Hypothalamus (tissue), 51 donors: ENCODE measurements at regions not wholly inside any gene's neighbourhood (a gene's known extent, or its start where the extent isn't known, plus 50 kb on each side); places are given as distances from the start of the nearest gene placed in this dataset.

Experiments
- DNase-seq, 51 donors: peaks; one replicate each; lab custom pipeline; 2025; lab: John Stamatoyannopoulos, UW

- DNase-seq, result no peak
Observed at GRCh38 chr19:30167976-30168635, 204.1 kb upstream of the ZNF536 start.

- DNase-seq, result no peak
Observed at GRCh38 chr19:30168760-30169159, 203.4 kb upstream of the ZNF536 start.

GRCh38 chr19:30169196-30169900 is 202.8 kb upstream of the ZNF536 start:
- no peak for DNase-seq

- DNase-seq, result no peak
Observed at GRCh38 chr19:30170081-30170480, 202.1 kb upstream of the ZNF536 start.

GRCh38 chr19:30170495-30171137 is 201.6 kb upstream of the ZNF536 start:
- DNase-seq, result no peak

- DNase-seq, result no peak
Observed at GRCh38 chr19:30171138-30171635, 201.0 kb upstream of the ZNF536 start.

- no peak for DNase-seq
Observed at GRCh38 chr19:30171795-30172612, 200.2 kb upstream of the ZNF536 start.

- DNase-seq, result no peak
Observed at GRCh38 chr19:30172613-30173242, 199.5 kb upstream of the ZNF536 start.

- no peak for DNase-seq
Observed at GRCh38 chr19:30173593-30174356, 198.4 kb upstream of the ZNF536 start.

GRCh38 chr19:30174357-30174645 is 197.9 kb upstream of the ZNF536 start:
- DNase-seq, result no peak

- no peak for DNase-seq
Observed at GRCh38 chr19:30174791-30175190, 197.4 kb upstream of the ZNF536 start.

GRCh38 chr19:30175987-30176386 is 196.2 kb upstream of the ZNF536 start:
- DNase-seq, result no peak

GRCh38 chr19:30178721-30179402 is 193.3 kb upstream of the ZNF536 start:
- no peak for DNase-seq

- no peak for DNase-seq
Observed at GRCh38 chr19:30180691-30181090, 191.5 kb upstream of the ZNF536 start.

- no peak for DNase-seq
Observed at GRCh38 chr19:30183807-30184490, 188.2 kb upstream of the ZNF536 start.

- no peak for DNase-seq
Observed at GRCh38 chr19:30202060-30202600, 170.1 kb upstream of the ZNF536 start.

- no peak for DNase-seq
Observed at GRCh38 chr19:30204721-30205120, 167.5 kb upstream of the ZNF536 start.

GRCh38 chr19:30206187-30206586 is 166.0 kb upstream of the ZNF536 start:
- no peak for DNase-seq
